SK-N-SH (cell line): ENCODE measurements at regions not wholly inside any gene's neighbourhood (a gene's known extent, or its start where the extent isn't known, plus 50 kb on each side); places are given as distances from the start of the nearest gene placed in this dataset.

Source experiments
- CTCF ChIA-PET: fragments of 300-600, 350-600 bp; formaldehyde crosslinking; extraction: SDS; loops from one replicate; lab custom pipeline; 2021; lab: Yijun Ruan, JAX
- POLR2A ChIA-PET: fragments of 350-600 bp; sonication (Branson Sonifier 250); formaldehyde crosslinking; extraction: SDS; loops from one replicate; lab custom pipeline; 2020; ENCODE audit warnings: antibody characterized with exemption, inconsistent platforms; lab: Yijun Ruan, JAX
- DNase-seq: peaks from one replicate; pipeline ENCODE4 v3.0.0; 2012
- H2AFZ ChIP-seq: fragments of 200-600 bp; sonication (generic); 2 replicates; pipeline ENCODE4 v1.8.1; 2016; ENCODE audit warnings: antibody characterized with exemption, mild to moderate bottlenecking, low read depth
- H3F3A ChIP-seq: fragments of 200-600 bp; sonication (generic); replicated peaks from 2 replicates; pipeline ENCODE3; 2016; ENCODE audit warnings: antibody characterized with exemption, mild to moderate bottlenecking; ENCODE audit not compliant: insufficient read depth
- H3K27ac ChIP-seq, 2 experiments: fragments of 200-500 bp in 1 of 2; fragments of 200-600 bp in 1 of 2; sonication (Bioruptor generic) in 1 of 2; sonication (generic), shearing (Covaris generic) in 1 of 2; 2 replicates each; pipeline versions ENCODE4 v1.5.1 to v1.6.1; 2014 to 2016; ENCODE audit warnings: low read depth in 2 of 2, inconsistent platforms in 1 of 2, low read length in 1 of 2, mild to moderate bottlenecking in 1 of 2, mixed read lengths in 1 of 2
- H3K27me3 ChIP-seq: fragments of 200-600 bp; sonication (generic), shearing (Covaris generic); 2 replicates; pipeline ENCODE4 v1.6.1; 2016; ENCODE audit warnings: mixed run types; ENCODE audit not compliant: insufficient read depth
- H3K36me3 ChIP-seq, 2 experiments: fragments of 200-500 bp in 1 of 2; fragments of 200-600 bp in 1 of 2; sonication (Bioruptor generic) in 1 of 2; sonication (generic) in 1 of 2; replicated peaks in 1 of 2; 2 replicates each; pipeline versions ENCODE3 to v1.5.1; 2014 to 2016; ENCODE audit warnings: low read length in 1 of 2, mild to moderate bottlenecking in 1 of 2; ENCODE audit not compliant: insufficient read depth in 2 of 2, control insufficient read depth in 1 of 2
- H3K4me1 ChIP-seq, 2 experiments: fragments of 200-500 bp in 1 of 2; fragments of 200-600 bp in 1 of 2; sonication (Bioruptor generic) in 1 of 2; sonication (generic), shearing (Covaris generic) in 1 of 2; 2 replicates each; pipeline versions ENCODE4 v1.5.1 to v1.6.1; 2014 to 2016; ENCODE audit warnings: low read depth in 1 of 2, low read length in 1 of 2, mixed run types in 1 of 2; ENCODE audit not compliant: insufficient read depth in 2 of 2, control insufficient read depth in 1 of 2
- H3K4me2 ChIP-seq: fragments of 200-600 bp; sonication (generic), shearing (Covaris generic); 2 replicates; pipeline ENCODE4 v1.6.1; 2017; ENCODE audit warnings: mixed run types
- H3K4me3 ChIP-seq, 2 experiments: fragments of 200-500 bp in 1 of 2; fragments of 200-600 bp in 1 of 2; sonication (Bioruptor generic) in 1 of 2; sonication (generic), shearing (Covaris generic) in 1 of 2; 2 replicates each; pipeline versions ENCODE4 v1.5.1 to v1.8.1; 2014 to 2016; ENCODE audit warnings: low read depth in 2 of 2, inconsistent platforms in 1 of 2, low read length in 1 of 2, mild to moderate bottlenecking in 1 of 2, mixed read lengths in 1 of 2, moderate library complexity in 1 of 2
- H3K79me2 ChIP-seq: fragments of 200-600 bp; sonication (generic); 2 replicates; pipeline ENCODE4 v1.8.1; 2017; ENCODE audit warnings: mild to moderate bottlenecking; ENCODE audit not compliant: insufficient read depth
- H3K9ac ChIP-seq: fragments of 200-600 bp; sonication (generic); 2 replicates; pipeline ENCODE4 v1.6.1; 2017; ENCODE audit warnings: mixed run types
- H3K9me2 ChIP-seq: fragments of 200-600 bp; sonication (generic); 2 replicates; pipeline ENCODE4 v1.6.1; 2017; ENCODE audit warnings: mixed run types
- H3K9me3 ChIP-seq: fragments of 200-600 bp; sonication (generic); 2 replicates; pipeline ENCODE4 v1.6.1; 2017; ENCODE audit warnings: mixed run types, mild to moderate bottlenecking, moderate library complexity
- H4K20me1 ChIP-seq: fragments of 200-600 bp; sonication (generic); 2 replicates; pipeline ENCODE4 v1.6.1; 2017; ENCODE audit warnings: mild to moderate bottlenecking, mixed run types; ENCODE audit not compliant: insufficient read depth
- CHD2 ChIP-seq: fragments of 150-350 bp; IDR thresholded peaks from 2 replicates; pipeline ENCODE4 v1.6.1; 2018; ENCODE audit warnings: low read length; ENCODE audit not compliant: partially characterized antibody
- FOSL2 ChIP-seq: IDR thresholded peaks from 2 replicates; pipeline ENCODE4 v1.4.0; 2012; ENCODE audit warnings: low read depth, mild to moderate bottlenecking, moderate library complexity, borderline replicate concordance
- JUND ChIP-seq: IDR thresholded peaks from 2 replicates; pipeline ENCODE4 v1.4.0; 2012
- MEF2A ChIP-seq: IDR thresholded peaks from 2 replicates; pipeline ENCODE4 v1.4.0; 2012; ENCODE audit warnings: low read depth, borderline replicate concordance
- NRF1 ChIP-seq: IDR thresholded peaks from 2 replicates; pipeline ENCODE4 v1.6.1; 2012; ENCODE audit warnings: low read depth, mild to moderate bottlenecking, low read length
- RAD21 ChIP-seq: IDR thresholded peaks from 2 replicates; pipeline ENCODE4 v1.6.1; 2012; ENCODE audit warnings: mild to moderate bottlenecking, low read length
- REST ChIP-seq: IDR thresholded peaks from 2 replicates; pipeline ENCODE4 v1.6.1; 2012; ENCODE audit warnings: mild to moderate bottlenecking, low read depth, low read length, moderate library complexity
- RXRA ChIP-seq: IDR thresholded peaks from 2 replicates; pipeline ENCODE4 v1.4.0; 2012; ENCODE audit warnings: low read depth, mild to moderate bottlenecking, borderline replicate concordance
- TCF12 ChIP-seq: IDR thresholded peaks from 2 replicates; pipeline ENCODE4 v1.4.0; 2012
- TEAD4 ChIP-seq: IDR thresholded peaks from 2 replicates; pipeline ENCODE4 v1.4.0; 2012; ENCODE audit warnings: mild to moderate bottlenecking, borderline replicate concordance; ENCODE audit not compliant: insufficient read depth
- YY1 ChIP-seq: IDR thresholded peaks from 2 replicates; pipeline ENCODE4 v1.4.0; 2012; ENCODE audit warnings: low read depth, mild to moderate bottlenecking
- WGBS: methylation state at CpG from one replicate; pipeline ENCODE4 v1.1.6; 2017; ENCODE audit warnings: low lambda C conversion rate; 5-methylcytosine and 5-hydroxymethylcytosine counted together
- TF ChIP-seq, protein P1 (sequence below): fragments of 150-350 bp; IDR thresholded peaks from 2 replicates; pipeline ENCODE4 v1.6.1; 2016; ENCODE audit warnings: mild to moderate bottlenecking, low read depth, low read length
- TF ChIP-seq, protein P2 (sequence below): IDR thresholded peaks from 2 replicates; pipeline ENCODE4; 2012
- TF ChIP-seq, protein P3 (sequence below): fragments of 200-600 bp; sonication (generic); IDR thresholded peaks from 2 replicates; pipeline ENCODE4 v1.6.1; 2017; ENCODE audit warnings: antibody characterized with exemption, mild to moderate bottlenecking, moderate library complexity
- TF ChIP-seq, protein P4 (sequence below): fragments of 150-350 bp; IDR thresholded peaks from 2 replicates; pipeline ENCODE4 v1.6.1; 2017; ENCODE audit warnings: antibody characterized with exemption, low read length, low read depth, borderline replicate concordance
- TF ChIP-seq, protein P5 (sequence below): IDR thresholded peaks from 2 replicates; pipeline ENCODE4 v1.4.0; 2012; ENCODE audit warnings: low read depth, borderline replicate concordance

GRCh38 chr3:30232142-30232541 is 374.3 kb upstream of the TGFBR2 start (continued):
- TF ChIP-seq, protein P1, sequence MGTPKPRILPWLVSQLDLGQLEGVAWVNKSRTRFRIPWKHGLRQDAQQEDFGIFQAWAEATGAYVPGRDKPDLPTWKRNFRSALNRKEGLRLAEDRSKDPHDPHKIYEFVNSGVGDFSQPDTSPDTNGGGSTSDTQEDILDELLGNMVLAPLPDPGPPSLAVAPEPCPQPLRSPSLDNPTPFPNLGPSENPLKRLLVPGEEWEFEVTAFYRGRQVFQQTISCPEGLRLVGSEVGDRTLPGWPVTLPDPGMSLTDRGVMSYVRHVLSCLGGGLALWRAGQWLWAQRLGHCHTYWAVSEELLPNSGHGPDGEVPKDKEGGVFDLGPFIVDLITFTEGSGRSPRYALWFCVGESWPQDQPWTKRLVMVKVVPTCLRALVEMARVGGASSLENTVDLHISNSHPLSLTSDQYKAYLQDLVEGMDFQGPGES: no peak
- TF ChIP-seq TCF12 (no peak), TEAD4 (no peak), RAD21 (no peak), REST (no peak), MEF2A (no peak), JUND (no peak)
- TF ChIP-seq, all 33 proteins: peak for 0

DNA sequence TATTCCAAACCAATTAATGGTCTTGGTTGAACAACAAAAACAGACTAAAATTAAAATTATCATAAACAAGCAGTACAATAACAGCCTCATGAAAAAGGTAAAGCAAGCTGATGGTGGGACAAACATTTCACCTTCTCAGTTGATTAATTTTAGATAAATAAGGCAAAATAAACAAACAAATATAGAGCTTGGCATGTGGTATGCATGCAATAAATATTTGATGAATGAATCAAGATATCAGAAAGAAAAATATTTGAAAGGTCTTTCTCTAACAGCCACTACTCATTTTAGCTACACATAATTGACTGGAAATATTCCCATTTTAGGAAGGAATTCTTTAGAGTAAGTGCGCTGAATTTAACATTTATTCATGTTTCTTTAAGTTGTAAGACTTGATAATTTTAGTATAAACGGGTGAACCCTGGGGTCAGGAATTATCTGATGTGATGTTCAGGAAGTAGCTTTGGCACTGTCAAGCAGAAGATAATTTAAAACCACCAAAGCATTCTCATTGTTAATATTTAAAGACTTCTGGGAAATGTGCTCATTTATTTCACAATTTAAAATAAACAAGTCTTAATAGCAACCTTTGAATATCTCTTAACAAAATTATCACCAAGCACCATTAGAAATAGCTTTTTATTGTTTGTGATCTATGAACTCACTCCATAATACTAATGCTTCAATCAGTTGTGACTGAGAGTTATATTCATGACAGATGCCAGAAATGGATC is 372.3 kb upstream of the TGFBR2 start:
- POLR2A ChIA-PET: no interaction called here
- Histone ChIP-seq H3K9me3 (0 out of 2 replicates have a peak, but pooled peaks cover 5% of the 10 kb centered on the region), H3K27ac (peak overlapping the region in 1 of 2 experiments; percentile 15; a peak in 3 of 4 replicates), H3K36me3 (peaks cover 0 to 4% of the 10 kb centered on the region in 2 experiments), H3K27me3 (no peaks in the 10 kb centered on the region), H3K4me2 (no peak overlapping the region), H3K79me2 (no peaks in the 10 kb centered on the region), H3F3A (no peaks in the 10 kb centered on the region), H3K4me3 (no peak overlapping the region), H4K20me1 (no peaks in the 10 kb centered on the region), H3K4me1 (peaks cover 0 to 16% of the 10 kb centered on the region in 2 experiments; a peak in 2 of 4 replicates), H2AFZ (peak overlapping the region; percentile 40; the same call in 1 of the 2 replicates), H3K9me2 (no peaks in the 10 kb centered on the region), H3K9ac (no peak overlapping the region)
- CTCF ChIA-PET: interaction anchor here (1.3 to 6.3 kb wide), 3 partner anchors 8 to 192 kb away, joined by 4 to 25 read pairs (median 5); no protein-coding TSS in a partner anchor
- DNase-seq: no peak
- WGBS: 41% methylated on average over 2 of the region's 2 CpGs
- TF ChIP-seq, protein P2, sequence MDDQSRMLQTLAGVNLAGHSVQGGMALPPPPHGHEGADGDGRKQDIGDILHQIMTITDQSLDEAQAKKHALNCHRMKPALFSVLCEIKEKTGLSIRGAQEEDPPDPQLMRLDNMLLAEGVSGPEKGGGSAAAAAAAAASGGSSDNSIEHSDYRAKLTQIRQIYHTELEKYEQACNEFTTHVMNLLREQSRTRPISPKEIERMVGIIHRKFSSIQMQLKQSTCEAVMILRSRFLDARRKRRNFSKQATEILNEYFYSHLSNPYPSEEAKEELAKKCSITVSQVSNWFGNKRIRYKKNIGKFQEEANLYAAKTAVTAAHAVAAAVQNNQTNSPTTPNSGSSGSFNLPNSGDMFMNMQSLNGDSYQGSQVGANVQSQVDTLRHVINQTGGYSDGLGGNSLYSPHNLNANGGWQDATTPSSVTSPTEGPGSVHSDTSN: peak; percentile 21
- TF ChIP-seq, protein P3, sequence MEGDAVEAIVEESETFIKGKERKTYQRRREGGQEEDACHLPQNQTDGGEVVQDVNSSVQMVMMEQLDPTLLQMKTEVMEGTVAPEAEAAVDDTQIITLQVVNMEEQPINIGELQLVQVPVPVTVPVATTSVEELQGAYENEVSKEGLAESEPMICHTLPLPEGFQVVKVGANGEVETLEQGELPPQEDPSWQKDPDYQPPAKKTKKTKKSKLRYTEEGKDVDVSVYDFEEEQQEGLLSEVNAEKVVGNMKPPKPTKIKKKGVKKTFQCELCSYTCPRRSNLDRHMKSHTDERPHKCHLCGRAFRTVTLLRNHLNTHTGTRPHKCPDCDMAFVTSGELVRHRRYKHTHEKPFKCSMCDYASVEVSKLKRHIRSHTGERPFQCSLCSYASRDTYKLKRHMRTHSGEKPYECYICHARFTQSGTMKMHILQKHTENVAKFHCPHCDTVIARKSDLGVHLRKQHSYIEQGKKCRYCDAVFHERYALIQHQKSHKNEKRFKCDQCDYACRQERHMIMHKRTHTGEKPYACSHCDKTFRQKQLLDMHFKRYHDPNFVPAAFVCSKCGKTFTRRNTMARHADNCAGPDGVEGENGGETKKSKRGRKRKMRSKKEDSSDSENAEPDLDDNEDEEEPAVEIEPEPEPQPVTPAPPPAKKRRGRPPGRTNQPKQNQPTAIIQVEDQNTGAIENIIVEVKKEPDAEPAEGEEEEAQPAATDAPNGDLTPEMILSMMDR: no peak
- TF ChIP-seq, protein P1: no peak
- TF ChIP-seq TCF12 (peak; percentile 26; the same call in 1 of the 2 replicates), FOSL2 (no peak), TEAD4 (no peak), NRF1 (no peak), YY1 (no peak), CHD2 (no peak), JUND (peak; percentile 24; the same call in 1 of the 2 replicates), RXRA (peak; percentile 59; the same call in 1 of the 2 replicates)
- TF ChIP-seq, protein P4, sequence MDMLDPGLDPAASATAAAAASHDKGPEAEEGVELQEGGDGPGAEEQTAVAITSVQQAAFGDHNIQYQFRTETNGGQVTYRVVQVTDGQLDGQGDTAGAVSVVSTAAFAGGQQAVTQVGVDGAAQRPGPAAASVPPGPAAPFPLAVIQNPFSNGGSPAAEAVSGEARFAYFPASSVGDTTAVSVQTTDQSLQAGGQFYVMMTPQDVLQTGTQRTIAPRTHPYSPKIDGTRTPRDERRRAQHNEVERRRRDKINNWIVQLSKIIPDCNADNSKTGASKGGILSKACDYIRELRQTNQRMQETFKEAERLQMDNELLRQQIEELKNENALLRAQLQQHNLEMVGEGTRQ: no peak
- TF ChIP-seq, protein P5, sequence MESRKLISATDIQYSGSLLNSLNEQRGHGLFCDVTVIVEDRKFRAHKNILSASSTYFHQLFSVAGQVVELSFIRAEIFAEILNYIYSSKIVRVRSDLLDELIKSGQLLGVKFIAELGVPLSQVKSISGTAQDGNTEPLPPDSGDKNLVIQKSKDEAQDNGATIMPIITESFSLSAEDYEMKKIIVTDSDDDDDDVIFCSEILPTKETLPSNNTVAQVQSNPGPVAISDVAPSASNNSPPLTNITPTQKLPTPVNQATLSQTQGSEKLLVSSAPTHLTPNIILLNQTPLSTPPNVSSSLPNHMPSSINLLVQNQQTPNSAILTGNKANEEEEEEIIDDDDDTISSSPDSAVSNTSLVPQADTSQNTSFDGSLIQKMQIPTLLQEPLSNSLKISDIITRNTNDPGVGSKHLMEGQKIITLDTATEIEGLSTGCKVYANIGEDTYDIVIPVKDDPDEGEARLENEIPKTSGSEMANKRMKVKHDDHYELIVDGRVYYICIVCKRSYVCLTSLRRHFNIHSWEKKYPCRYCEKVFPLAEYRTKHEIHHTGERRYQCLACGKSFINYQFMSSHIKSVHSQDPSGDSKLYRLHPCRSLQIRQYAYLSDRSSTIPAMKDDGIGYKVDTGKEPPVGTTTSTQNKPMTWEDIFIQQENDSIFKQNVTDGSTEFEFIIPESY: no peak
